ENCODE measurements at regions not wholly inside any gene's neighbourhood (a gene's known extent, or its start where the extent isn't known, plus 50 kb on each side); places are given as distances from the start of the nearest gene placed in this dataset.

- 75 to 92% (median 77%) methylated on average over 2 of the region's 2 CpGs for WGBS, 3 donors
- DNase-seq, result no peak
- intact Hi-C loops (cut with DNase I), result loop anchor here in 1 of 4 donors (10.0 kb wide), 1 partner anchor 56 kb away; no protein-coding TSS in a partner anchor
Measured at GRCh38 chr18:39341129-39341528, 1775.5 kb upstream of the CELF4 start.

DNA sequence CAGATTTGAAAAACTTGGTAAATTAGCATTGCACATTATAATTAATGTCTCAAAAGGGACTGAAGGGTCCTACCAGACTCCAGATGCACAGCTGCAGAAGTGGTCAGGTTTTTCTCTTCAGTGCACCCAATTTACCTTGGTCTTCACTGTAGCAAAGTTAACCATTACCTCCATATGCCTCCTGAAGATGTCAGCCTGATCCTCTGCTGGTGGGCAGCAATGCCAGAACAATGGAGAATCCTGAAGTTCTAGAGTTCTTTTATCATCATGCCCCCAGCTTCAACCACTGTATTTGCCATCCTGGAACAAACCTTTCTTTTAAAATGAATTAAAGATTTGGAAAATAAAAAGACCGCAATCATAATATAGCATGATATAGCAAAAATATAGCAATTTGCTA lies 1774.8 kb upstream of the CELF4 start:
- 48 to 98% (median 67%) methylated on average over 1 of the region's 1 CpG for WGBS, 3 donors
- intact Hi-C loops (cut with DNase I), result loop anchor here in 1 of 4 donors (10.0 kb wide), 1 partner anchor 56 kb away; no protein-coding TSS in a partner anchor
- no peak overlapping the region for H3K4me3 ChIP-seq

More at GRCh38 chr18:39341129-39341528, 1775.5 kb upstream of the CELF4 start:
- Histone ChIP-seq H3K4me1 (ENCODE audit: insufficient read depth) (no peaks in the 10 kb centered on the region), H3K36me3 (no peaks in the 10 kb centered on the region), H3K4me3 (no peak overlapping the region), H3K9me3 (no peaks in the 10 kb centered on the region), H3K27me3 (no peaks in the 10 kb centered on the region), H3K27ac (no peak overlapping the region)
- TF ChIP-seq POLR2A (IDR thresholded peaks at IDR 0.05), result no peak
- no peak for TF ChIP-seq EP300 (IDR thresholded peaks at IDR 0.05)
- TF ChIP-seq, protein P1, sequence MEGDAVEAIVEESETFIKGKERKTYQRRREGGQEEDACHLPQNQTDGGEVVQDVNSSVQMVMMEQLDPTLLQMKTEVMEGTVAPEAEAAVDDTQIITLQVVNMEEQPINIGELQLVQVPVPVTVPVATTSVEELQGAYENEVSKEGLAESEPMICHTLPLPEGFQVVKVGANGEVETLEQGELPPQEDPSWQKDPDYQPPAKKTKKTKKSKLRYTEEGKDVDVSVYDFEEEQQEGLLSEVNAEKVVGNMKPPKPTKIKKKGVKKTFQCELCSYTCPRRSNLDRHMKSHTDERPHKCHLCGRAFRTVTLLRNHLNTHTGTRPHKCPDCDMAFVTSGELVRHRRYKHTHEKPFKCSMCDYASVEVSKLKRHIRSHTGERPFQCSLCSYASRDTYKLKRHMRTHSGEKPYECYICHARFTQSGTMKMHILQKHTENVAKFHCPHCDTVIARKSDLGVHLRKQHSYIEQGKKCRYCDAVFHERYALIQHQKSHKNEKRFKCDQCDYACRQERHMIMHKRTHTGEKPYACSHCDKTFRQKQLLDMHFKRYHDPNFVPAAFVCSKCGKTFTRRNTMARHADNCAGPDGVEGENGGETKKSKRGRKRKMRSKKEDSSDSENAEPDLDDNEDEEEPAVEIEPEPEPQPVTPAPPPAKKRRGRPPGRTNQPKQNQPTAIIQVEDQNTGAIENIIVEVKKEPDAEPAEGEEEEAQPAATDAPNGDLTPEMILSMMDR (IDR thresholded peaks at IDR 0.05), result no peak

DNA sequence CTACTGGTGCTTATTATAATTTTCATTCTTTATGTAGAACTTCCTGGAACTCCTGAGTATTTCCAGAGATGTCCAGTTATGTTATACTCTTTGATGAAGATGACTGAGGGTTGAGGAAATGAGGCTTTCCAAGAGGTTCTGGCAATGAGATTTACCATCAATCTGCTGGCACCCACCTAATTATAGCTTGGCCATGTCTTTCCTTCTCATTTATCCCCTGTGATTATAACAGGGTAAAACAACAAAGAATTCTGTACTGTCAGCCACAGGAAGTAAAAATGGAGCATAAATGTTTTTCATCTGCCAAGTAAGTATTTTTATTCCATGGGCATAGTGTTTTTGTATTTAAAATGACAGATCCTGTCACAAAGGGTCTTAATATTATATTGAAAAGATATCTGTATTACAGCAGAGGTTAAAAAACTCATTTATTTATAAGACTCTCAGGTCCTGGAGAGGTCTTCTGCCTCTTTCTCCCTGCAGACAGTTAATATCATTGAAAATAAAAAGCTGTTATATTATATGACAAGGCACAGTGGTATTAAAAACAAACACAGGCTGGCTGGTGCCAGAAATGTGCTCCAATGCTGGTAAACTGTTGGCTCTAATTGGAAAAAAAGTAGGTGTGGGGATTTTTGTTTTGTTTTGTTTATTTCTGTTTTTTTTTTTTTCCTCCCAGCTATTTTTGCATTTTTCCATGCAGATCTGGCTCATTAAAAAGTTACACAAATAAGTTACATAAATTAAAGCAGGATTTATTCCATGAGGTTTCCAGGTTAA lies 1764.1 kb upstream of the CELF4 start:
- Histone ChIP-seq H3K27ac (no peak overlapping the region), H3K9me3 (no peaks in the 10 kb centered on the region), H3K4me1 (ENCODE audit: insufficient read depth) (no peaks in the 10 kb centered on the region), H3K4me3 (no peak overlapping the region), H3K27me3 (no peaks in the 10 kb centered on the region), H3K36me3 (no peaks in the 10 kb centered on the region)
- intact Hi-C loops (cut with DNase I), result no loop called here
- TF ChIP-seq POLR2A (IDR thresholded peaks at IDR 0.05) (no peak), EP300 (IDR thresholded peaks at IDR 0.05) (no peak)
- TF ChIP-seq, protein P1 (IDR thresholded peaks at IDR 0.05), result no peak
- no peak for DNase-seq

More for the DNA sequence above, 1774.8 kb upstream of the CELF4 start:
- H3K4me1 ChIP-seq (ENCODE audit: insufficient read depth), result no peaks in the 10 kb centered on the region
- H3K27me3 ChIP-seq, result no peaks in the 10 kb centered on the region
- no peaks in the 10 kb centered on the region for H3K36me3 ChIP-seq
- H3K27ac ChIP-seq, result no peak overlapping the region
- no peaks in the 10 kb centered on the region for H3K9me3 ChIP-seq
- TF ChIP-seq, protein P1 (IDR thresholded peaks at IDR 0.05), result no peak
- TF ChIP-seq EP300 (IDR thresholded peaks at IDR 0.05) (no peak), POLR2A (IDR thresholded peaks at IDR 0.05) (no peak)
- DNase-seq, result no peak

GRCh38 chr18:39326772-39327171 lies 1761.2 kb upstream of the CELF4 start:
- no peak for DNase-seq
- Histone ChIP-seq H3K9me3 (no peaks in the 10 kb centered on the region), H3K4me3 (no peak overlapping the region), H3K27me3 (no peaks in the 10 kb centered on the region), H3K4me1 (ENCODE audit: insufficient read depth) (no peaks in the 10 kb centered on the region), H3K27ac (no peak overlapping the region), H3K36me3 (no peaks in the 10 kb centered on the region)
- 57 to 75% (median 59%) methylated on average over 2 of the region's 2 CpGs for WGBS, 3 donors
- intact Hi-C loops (cut with DNase I), result no loop called here
- no peak for TF ChIP-seq POLR2A (IDR thresholded peaks at IDR 0.05)

DNA sequence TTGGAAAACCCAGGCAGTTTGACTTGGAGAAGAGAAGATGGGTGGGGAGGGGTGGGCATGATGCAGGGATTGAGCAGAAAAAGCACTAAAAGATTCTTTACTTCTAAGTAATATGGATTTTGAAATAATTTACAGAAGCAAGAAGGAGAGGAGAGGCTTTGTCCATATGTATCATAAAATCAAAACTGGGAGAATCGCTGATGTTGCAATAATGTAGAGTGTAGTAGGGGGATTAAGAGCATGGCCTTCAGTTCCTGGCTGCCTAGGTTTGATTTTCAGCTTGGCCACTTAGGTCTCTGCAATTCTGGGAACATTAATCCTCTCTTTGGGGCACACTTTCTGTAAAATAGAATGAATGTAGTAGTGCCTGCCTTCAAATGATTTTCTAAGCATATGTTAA lies 1760.4 kb upstream of the CELF4 start:
- Histone ChIP-seq H3K27me3 (no peaks in the 10 kb centered on the region), H3K4me3 (no peak overlapping the region), H3K9me3 (no peaks in the 10 kb centered on the region), H3K36me3 (no peaks in the 10 kb centered on the region), H3K4me1 (ENCODE audit: insufficient read depth) (no peaks in the 10 kb centered on the region), H3K27ac (no peak overlapping the region)
- intact Hi-C loops (cut with DNase I), result no loop called here
- no peak for TF ChIP-seq EP300 (IDR thresholded peaks at IDR 0.05)
- WGBS, 3 donors, result 93 to 96% (median 95%) methylated on average over 1 of the region's 1 CpG
- no peak for DNase-seq

Data from ovary (tissue), 7 donors.